GM18511 (cell line): ENCODE measurements at regions not wholly inside any gene's neighbourhood (a gene's known extent, or its start where the extent isn't known, plus 50 kb on each side); places are given as distances from the start of the nearest gene placed in this dataset.
"Not testable (repeated sequence)": the region's sequence is repeated elsewhere in the genome, so short reads cannot be mapped to it uniquely, and the experiment has no call there.

ENCODE experiments used
- ATAC-seq: cut with Tn5 transposase; IDR thresholded peaks from one replicate; pipeline ENCODE4 v1.9.1; 2021; ENCODE audit warnings: mild to moderate bottlenecking, moderate library complexity; ENCODE audit not compliant: unreplicated experiment

DNA sequence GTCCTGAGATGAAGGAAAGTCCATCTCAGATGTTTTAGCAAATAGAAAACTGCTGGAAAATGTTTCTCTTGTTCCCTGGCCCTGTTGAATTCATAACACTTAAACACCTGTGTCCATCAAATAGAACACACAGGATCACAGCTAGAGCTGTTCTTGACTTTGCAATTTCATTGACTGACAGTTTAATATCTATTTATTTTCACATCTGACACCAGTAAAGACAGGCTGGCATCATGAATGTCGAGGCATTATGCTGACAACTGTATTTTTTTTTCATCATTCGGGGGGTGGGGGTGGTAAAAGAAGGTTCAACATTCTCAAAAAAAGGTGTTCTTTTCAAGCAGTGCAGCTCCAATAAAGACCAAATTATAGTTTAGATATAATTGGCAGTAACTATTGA, 591.2 kb upstream of the PTBP2 start:
- no peak for ATAC-seq

DNA sequence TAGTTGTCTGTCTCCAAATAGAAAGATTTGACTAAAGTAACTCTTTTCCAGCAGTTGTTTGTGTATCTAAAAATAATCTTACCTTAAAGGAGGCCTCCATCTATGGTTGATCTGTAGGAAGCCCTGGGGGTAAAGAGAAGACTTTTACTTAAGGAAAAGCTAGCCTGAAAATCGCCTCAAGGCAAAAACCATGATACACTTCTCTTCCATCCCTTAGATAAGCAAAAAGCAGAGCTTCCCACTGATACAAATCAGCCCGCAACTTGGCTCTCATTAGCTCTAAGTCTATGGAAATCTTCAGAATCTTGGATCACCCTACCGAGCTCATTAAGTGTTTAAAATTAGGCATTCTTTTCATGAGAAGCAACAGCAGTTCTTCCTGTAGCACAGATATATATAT, 576.9 kb upstream of the PTBP2 start:
- ATAC-seq, result no peak

DNA sequence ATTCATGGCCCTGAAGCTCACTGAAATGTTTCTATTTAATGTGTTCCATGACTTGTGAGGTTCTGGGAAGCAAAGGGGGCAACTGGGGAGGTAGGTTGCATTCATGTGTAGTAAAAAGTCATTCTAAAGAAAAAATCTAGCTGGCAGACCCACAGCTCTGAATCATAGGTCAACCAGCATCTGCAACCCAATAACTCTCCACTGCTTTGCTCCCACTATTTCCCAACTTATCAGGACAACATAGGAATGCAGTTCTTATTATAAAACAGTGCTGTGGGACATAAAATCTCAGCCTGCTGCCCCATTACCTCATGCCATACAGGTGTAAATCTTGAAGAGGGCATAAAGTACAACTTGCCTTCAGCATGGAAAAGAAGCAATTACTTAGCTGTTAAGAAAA, 576.1 kb upstream of the PTBP2 start:
- no peak for ATAC-seq

DNA sequence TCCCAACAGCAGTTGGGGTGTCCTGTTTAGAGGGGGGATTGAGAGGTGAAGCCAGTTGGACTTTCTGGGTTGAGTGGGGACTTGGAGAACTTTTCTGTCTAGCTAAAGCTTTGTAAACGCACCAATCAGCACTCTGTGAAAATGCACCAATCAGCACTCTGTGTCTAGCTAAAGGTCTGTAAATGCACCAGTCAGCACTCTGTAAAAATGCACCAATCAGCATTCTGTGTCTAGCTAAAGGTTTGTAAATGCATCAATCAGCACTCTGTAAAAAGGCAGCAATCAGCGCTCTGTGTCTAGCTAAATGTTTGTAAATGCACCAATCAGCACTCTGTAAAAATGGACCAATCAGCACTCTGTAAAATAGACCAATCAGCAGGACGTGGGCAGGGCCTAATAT, 568.6 kb upstream of the PTBP2 start:
- not testable (repeated sequence) for ATAC-seq

DNA sequence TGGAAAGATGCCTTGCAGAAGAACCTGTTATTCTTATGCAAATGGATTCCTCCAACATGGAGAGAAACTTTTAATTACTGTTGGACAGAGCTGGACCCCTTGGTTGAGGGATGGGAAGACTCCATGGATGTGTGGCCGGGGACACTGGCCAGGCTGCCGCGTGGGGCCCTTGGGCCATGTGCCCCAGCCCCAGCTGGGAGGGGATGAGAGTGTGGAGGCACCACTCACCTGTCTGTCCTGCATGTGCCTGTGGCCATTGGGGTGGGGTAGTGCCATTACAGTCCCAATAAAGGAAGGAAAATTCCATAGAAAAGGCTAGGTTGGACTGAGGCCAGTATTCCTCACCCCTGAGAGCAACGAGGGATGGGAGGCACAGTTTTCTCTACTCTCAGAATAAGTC, 564.5 kb upstream of the PTBP2 start:
- ATAC-seq, result no peak

DNA sequence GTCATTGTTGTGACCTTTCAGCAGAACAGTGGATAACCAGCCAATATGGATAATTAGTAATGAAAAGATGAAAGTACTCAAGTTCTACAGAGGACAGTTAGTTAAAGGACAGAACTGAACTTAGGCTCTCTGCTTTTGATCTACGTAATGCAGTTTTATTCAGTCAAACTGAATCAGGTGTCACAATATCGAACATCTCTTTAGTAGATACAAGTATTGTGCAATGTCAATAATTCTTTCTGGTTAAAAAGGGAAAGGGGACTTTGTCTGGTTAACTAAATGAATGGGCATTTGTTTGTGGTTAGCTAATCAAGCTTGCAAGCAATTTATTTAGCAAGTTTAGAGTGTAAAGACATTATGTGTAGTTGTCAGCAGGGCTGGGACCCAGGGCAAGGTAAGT, 562.2 kb upstream of the PTBP2 start:
- ATAC-seq, result no peak

DNA sequence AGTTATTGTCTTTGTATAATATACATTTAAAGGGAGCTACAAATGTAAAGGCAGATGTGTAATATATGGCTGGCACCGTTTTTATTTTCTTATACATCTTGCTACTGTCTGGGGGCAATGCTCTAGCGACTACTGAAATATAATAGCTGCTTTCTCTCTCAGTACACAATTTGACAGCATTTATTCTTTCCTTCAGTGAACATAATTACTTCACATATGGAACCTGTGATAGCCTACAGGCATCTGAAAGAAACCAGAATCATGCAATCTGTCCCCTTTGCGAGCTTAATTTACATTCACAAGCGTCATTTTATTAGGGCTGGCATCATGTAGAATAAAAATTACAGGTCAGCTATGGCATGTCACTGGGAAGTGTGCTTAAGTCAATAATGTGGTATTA, 557.5 kb upstream of the PTBP2 start:
- no peak for ATAC-seq

DNA sequence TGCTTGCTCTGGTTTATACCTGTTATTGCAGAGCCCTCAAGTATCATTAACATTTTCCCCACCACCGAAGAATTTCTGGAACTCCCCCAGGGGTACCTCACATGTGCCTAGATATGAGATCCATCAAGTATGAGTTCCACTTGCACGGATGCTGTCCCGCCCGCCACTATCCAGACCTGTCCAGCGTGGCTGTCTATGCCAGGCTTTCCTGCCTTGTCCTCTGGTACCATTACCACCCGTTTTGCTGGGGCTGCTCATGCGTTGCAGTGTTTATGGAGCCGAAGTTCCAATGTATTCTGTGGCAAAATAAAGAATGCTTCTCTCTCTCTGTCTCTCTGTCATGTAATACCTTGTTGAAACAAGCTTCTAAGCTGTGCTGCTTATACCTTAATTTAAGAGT, 543.5 kb upstream of the PTBP2 start:
- ATAC-seq, result no peak

DNA sequence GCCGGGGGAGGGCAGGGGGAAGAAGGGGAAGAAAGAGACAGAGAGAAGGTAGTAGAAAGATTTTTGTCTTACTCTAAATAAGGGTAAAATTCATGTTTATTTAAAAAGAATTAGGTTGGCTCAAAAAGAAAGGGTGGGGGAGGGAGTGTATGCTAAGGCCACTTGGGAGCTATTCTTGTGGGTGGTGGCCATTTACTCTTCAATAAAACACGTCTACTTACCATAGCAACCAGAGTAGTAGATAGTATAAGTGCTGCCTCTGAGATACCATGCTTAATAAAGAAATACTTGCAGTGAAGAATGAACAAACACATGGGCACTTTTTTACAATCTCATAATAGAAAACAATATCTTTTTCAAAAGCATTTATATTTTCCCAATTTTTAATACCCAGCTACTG, 538.1 kb upstream of the PTBP2 start:
- ATAC-seq, result no peak

DNA sequence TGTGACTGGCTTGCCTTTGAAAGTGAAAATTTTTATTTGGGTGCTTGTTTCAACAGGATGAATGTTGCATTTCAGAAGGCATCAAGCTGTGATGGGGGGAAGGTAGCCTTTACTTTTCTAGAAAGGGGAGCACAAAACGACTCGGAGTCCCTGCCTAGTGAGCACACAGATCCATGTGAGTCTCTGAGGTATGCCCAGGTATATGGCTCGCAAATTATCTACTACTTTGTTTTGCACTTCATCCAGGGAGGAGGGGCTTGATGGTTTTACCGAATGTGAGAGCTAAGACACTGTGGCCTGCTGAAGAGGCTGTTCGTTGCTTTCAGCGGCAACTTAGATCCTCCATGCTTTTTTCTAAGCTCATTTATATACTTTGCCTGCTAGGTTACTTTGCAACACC, 537.7 kb upstream of the PTBP2 start:
- no peak for ATAC-seq

DNA sequence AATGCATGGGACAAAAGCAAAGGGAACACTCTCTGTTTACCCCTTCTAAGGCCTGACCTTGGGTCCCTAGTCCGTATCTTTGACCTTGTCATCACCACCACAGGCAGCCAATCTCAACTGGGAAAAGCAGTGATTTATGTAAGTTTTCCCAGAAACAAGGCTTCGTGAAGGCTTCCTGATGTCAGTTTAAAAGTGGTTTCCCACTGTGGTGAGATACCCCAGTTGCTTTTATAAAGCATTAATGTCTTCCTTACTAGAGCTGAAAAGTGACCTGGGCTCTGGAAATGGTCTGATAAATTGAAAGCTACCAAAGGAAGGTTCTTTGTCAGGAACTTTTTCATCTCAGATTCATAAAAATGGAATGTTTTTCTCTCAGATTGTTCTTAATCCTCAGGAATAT, 536.4 kb upstream of the PTBP2 start:
- no peak for ATAC-seq

DNA sequence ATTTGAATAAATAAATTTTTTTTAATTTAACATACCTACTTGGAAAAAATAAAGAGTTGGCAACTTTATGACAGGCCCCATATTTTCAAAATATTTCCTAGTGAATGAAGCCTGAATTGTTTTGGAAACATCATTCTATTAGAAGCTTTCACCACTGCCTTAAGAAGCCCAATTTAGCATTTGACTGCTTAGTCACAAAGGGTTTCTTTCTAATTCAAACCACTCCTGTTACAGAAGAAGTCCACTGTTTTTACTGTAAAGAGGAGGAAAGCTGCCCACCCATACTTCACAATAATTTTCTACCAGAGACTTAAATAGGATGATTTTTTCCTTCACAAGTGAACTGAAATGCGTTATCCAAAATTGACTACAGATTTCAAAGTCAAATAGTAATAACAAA, 534.6 kb upstream of the PTBP2 start:
- ATAC-seq, result no peak

DNA sequence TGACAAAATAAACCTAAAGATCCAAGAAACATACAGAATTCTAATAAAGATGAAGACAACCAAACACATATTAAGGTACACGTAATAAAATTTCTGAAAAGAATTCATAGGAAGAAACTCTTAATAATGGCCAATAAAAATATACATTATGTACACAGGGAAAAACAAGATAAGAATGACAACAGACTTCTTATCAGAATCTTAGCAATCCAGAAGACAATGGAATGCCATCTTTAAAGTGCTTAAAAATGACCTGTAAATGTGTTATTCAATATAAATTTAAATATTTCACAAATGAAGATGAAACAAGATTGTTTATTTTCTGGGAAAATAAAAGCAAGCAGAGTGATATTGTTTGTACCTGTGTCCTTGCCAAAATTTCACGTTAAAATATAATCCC, 530.4 kb upstream of the PTBP2 start:
- ATAC-seq, result no peak

DNA sequence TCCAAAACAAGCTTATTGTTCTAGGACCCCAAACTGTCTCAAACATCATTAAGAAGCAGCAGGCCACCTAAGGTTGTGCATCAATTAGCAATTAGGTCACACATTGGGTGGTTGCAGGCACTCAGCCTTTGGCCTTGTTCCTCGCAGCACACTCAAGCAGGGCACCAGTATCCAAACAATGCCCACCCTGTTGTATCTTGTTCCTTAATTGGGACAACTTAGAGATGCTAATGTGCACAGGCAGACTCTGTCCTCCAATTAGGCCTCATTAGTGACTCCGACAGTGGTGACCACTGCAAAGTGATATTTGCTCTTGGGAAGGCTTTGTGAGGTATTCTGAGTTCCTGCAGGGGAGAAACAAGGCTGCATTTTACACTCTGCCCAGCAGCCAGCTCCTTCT, 515.1 kb upstream of the PTBP2 start:
- no peak for ATAC-seq

DNA sequence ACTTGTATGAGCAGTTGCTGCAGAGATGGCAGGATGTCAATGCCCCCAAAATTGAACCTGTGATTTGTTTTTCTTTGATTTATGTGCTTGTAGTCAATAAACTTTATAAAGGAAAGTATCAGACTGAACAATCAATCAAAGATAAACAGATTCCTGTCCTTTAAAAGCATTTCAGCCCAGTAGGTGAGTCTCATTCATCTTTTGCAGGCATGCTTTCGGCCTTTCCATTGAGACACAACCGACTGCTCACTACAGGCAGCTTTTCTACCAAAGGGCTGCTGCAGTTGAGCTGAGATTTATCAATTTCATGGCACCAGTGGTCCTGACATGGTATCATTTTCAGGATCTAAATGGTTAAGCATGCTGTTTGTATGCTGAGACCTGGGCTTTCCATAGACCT, 513.6 kb upstream of the PTBP2 start:
- ATAC-seq, result no peak

DNA sequence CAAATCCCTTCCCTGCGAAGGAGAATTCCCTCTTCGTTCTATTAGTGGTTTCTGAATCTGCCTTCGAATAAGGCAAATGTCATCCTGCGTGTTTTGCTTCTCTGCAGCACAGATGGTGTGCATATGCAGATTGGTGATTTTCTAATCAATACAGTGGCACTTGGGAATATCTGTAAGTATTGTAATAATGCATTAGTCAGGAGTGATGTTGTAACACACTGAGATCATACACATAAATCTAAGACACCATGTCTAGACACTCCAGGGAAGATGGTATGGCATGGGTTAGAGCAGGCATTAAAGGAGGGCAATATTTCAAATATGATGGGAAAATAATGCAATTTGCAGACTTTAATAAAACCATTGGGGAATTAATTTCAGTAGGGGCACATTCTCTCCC, 513.2 kb upstream of the PTBP2 start:
- no peak for ATAC-seq

DNA sequence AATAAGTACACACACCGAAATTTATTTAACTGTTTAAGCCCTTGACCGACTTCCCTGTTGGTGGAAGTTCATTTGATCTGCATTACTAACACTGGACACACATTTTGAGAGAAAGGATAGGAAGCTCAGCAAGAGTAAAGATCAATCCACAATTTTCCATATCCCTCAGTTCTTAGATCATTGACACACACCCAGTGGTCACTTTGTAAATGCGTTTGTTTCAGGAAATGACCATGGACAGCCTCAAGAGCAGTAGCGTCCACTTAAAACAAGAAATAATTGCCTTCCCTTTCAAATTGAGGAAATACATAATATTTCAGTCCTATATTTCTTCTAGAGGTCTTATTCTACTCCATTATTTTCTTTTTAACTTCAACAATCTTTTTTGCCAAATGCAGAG, 511.5 kb upstream of the PTBP2 start:
- ATAC-seq, result no peak

DNA sequence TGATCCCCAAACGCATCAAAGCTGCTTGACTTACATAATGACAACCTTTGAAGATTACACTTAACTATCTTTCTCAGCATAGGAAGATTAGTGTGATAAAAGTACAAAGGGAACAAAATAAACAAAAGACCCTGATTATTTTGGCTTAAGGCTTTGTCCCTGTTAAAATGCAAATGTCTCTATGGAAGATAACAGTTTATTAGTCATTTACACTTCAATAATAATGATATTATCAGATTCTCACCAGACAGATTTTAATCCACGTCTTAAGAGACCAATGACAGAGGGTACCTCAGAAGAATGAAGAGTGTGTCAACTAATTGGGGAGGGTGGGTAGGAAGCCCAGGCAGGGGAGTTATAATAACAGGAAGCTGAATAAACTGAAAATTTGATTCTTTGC, 510.4 kb upstream of the PTBP2 start:
- no peak for ATAC-seq

DNA sequence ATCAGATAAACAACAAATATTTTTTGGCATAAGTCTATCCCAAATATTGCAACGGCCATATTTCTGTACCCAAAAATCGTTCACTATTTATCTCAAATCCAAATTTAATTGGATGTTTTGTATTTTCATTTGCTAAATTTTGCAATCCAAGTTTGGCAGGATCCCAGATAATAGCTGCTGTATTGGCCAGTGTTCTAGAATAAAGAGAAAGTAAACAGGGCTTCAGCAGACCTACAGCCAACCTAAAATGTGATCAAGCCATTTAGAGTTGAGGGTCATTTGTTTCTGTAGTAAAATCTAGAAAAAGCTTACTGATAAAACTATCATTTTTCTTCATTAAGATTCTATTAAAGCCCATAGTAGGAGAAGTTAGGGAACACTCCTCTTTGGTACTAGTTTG, 506.6 kb upstream of the PTBP2 start:
- ATAC-seq, result no peak

DNA sequence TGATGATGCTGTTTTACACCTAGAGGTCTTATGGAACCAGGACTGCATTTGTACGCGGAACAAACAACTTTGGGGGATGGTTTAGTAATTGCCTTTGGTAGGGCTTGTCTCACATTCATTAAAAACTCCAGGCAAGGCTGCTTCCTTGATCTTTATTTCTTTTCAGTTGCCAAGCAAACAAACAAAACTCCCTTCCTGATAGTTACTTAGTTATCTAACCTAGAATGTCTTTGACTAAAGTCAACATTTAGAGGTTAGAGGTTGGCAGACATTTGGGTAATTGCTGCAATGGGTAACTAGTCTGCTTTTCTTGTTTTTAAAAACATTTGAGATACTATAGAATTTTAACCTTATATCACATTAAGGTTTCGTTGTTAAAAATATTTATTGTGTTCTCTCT, 500.9 kb upstream of the PTBP2 start:
- ATAC-seq, result no peak

DNA sequence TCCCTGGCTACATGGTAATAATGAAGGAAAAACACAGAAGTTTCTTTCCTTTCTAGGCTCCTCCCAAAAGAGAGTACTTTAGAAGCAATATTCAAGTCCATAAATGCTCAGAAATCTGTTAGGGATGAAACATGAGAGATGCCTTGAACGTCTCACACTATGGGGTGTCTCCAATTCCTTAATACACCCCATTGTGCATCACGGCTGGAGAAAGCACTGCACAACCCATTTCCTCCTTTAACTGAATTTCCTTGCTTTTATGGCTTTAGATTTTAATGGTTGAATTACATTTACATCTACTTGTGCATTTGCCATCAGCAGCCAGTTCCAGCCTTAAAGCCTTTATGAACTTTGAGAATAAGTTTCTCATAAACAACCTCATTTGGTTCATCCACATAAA, 498.9 kb upstream of the PTBP2 start:
- no peak for ATAC-seq

DNA sequence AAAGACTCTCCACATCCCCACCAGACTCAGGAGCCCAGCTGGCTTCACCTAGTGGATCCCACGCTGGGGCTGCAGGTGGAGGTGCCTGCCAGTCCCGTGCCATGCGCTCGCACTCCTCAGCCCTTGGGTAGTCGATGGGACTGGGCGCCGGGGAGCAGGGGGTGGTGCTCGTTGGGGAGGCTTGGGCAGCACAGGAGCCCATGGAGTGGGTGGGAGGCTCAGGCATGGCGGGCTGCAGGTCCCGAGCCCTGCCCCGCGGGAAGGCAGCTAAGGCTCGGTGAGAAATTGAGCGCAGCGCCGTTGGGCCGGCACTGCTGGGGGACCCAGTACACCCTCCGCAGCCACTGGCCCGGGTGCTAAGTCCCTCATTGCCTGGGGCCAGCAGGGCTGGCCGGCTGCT, 497.4 kb upstream of the PTBP2 start:
- not testable (repeated sequence) for ATAC-seq

DNA sequence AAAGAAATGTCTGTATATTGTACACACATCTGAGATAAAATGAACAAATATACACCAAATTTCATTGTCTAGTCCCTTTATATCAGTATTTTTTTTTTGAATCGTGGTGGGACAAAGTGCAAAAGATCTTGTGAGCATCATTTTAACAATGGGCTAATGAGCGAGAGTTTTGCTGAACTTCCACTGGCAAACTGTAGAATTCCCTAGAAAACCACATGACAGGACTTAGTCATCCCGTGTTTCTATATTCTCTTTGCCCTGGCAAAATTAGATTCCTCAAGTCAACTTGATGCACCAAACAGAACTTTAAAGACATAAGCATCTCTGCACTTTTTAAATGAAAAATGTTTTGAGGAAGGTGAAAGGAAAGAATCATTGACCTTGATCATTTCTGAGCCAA, 488.2 kb upstream of the PTBP2 start:
- ATAC-seq, result no peak

DNA sequence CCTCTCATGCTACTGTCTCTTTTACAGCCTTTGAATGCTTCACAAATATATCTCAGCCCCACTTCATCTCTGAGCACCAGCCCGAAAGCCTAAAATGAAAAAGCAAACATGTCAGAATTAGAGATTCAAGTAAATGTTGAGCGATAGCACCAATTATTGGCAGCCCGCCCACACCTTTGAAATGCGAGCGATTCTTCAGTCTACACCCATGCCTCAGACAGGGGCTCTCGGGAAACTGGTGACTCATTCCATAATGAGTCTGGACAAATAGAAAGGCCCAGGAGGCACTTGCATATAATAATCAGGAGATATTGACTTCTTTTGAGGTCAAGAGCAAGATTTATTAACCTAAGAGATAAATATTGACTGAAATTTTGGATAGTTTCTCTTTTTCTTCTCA, 487.3 kb upstream of the PTBP2 start:
- ATAC-seq, result no peak
